ENCODE measurements at regions not wholly inside any gene's neighbourhood (a gene's known extent, or its start where the extent isn't known, plus 50 kb on each side); places are given as distances from the start of the nearest gene placed in this dataset.

DNA sequence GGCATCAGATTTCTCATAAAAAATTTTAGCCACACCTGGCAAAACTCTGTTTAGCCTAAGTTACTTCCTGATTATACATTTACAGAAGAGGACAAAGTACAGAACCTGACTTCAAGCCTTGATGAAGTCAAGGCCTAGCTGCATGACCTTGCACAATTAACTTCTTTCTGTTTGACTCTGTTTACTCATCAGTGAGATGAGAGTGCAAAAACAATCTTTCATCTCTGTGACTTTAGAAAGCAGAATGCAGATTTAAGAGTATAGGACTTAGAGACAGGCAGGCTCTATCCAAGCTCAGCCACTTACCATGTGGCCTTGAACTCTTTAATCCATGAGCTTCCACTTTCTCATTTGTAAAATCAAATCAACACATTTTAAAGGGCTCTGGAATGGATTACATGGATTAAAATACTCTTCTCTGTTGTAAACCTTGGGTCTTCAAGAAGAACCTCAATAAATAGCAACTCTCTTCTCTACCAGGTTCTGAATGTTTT, 1178.9 kb downstream of the FLRT2 start (continued):
- TF ChIP-seq, protein P1, sequence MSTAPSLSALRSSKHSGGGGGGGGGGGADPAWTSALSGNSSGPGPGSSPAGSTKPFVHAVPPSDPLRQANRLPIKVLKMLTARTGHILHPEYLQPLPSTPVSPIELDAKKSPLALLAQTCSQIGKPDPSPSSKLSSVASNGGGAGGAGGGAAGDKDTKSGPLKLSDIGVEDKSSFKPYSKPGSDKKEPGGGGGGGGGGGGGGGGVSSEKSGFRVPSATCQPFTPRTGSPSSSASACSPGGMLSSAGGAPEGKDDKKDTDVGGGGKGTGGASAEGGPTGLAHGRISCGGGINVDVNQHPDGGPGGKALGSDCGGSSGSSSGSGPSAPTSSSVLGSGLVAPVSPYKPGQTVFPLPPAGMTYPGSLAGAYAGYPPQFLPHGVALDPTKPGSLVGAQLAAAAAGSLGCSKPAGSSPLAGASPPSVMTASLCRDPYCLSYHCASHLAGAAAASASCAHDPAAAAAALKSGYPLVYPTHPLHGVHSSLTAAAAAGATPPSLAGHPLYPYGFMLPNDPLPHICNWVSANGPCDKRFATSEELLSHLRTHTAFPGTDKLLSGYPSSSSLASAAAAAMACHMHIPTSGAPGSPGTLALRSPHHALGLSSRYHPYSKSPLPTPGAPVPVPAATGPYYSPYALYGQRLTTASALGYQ (CRISPR knock-in tag; IDR thresholded peaks at IDR 0.05) = peak; percentile 86
- no peak for TF ChIP-seq ZNF256 (CRISPR knock-in tag; conservative IDR thresholded peaks at IDR 0.05)
- TF ChIP-seq, protein P2, sequence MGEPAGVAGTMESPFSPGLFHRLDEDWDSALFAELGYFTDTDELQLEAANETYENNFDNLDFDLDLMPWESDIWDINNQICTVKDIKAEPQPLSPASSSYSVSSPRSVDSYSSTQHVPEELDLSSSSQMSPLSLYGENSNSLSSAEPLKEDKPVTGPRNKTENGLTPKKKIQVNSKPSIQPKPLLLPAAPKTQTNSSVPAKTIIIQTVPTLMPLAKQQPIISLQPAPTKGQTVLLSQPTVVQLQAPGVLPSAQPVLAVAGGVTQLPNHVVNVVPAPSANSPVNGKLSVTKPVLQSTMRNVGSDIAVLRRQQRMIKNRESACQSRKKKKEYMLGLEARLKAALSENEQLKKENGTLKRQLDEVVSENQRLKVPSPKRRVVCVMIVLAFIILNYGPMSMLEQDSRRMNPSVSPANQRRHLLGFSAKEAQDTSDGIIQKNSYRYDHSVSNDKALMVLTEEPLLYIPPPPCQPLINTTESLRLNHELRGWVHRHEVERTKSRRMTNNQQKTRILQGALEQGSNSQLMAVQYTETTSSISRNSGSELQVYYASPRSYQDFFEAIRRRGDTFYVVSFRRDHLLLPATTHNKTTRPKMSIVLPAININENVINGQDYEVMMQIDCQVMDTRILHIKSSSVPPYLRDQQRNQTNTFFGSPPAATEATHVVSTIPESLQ (CRISPR knock-in tag; conservative IDR thresholded peaks at IDR 0.05) = 0 out of 2 replicates have a peak, but pooled peaks have one; percentile 4
- TF ChIP-seq ATF7-NPFF (CRISPR knock-in tag; IDR thresholded peaks at IDR 0.05; ENCODE audit: low read depth) = no peak
- TF ChIP-seq ZNF616 (CRISPR knock-in tag; IDR thresholded peaks at IDR 0.05; ENCODE audit: low read depth) = no peak
- TF ChIP-seq TOE1 (CRISPR knock-in tag; IDR thresholded peaks at IDR 0.05) = no peak
- TF ChIP-seq HHEX (CRISPR knock-in tag; IDR thresholded peaks at IDR 0.05) = peak; percentile 36; the same call in 1 of the 2 replicates
- no peak for TF ChIP-seq EED (CRISPR knock-in tag; IDR thresholded peaks at IDR 0.05)
- 0 out of 2 replicates have a peak, but pooled peaks have one; percentile 13 for TF ChIP-seq CBFB (CRISPR knock-in tag; IDR thresholded peaks at IDR 0.05)
- TF ChIP-seq, protein P3, sequence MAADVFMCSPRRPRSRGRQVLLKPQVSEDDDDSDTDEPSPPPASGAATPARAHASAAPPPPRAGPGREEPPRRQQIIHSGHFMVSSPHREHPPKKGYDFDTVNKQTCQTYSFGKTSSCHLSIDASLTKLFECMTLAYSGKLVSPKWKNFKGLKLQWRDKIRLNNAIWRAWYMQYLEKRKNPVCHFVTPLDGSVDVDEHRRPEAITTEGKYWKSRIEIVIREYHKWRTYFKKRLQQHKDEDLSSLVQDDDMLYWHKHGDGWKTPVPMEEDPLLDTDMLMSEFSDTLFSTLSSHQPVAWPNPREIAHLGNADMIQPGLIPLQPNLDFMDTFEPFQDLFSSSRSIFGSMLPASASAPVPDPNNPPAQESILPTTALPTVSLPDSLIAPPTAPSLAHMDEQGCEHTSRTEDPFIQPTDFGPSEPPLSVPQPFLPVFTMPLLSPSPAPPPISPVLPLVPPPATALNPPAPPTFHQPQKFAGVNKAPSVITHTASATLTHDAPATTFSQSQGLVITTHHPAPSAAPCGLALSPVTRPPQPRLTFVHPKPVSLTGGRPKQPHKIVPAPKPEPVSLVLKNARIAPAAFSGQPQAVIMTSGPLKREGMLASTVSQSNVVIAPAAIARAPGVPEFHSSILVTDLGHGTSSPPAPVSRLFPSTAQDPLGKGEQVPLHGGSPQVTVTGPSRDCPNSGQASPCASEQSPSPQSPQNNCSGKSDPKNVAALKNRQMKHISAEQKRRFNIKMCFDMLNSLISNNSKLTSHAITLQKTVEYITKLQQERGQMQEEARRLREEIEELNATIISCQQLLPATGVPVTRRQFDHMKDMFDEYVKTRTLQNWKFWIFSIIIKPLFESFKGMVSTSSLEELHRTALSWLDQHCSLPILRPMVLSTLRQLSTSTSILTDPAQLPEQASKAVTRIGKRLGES (CRISPR knock-in tag; IDR thresholded peaks at IDR 0.05; ENCODE audit: borderline replicate concordance) = no peak
- TF ChIP-seq ZNF577 (CRISPR knock-in tag; IDR thresholded peaks at IDR 0.05; ENCODE audit: borderline replicate concordance, low read depth) = no peak
- no peak; the same call in 1 of the 2 replicates for TF ChIP-seq ZSCAN9 (CRISPR knock-in tag; IDR thresholded peaks at IDR 0.05; ENCODE audit: borderline replicate concordance)
- no peak for TF ChIP-seq ZNF17 (CRISPR knock-in tag; IDR thresholded peaks at IDR 0.05)
- no peak for TF ChIP-seq ZNF143 (CRISPR knock-in tag; IDR thresholded peaks at IDR 0.05)
- TF ChIP-seq, protein P4, sequence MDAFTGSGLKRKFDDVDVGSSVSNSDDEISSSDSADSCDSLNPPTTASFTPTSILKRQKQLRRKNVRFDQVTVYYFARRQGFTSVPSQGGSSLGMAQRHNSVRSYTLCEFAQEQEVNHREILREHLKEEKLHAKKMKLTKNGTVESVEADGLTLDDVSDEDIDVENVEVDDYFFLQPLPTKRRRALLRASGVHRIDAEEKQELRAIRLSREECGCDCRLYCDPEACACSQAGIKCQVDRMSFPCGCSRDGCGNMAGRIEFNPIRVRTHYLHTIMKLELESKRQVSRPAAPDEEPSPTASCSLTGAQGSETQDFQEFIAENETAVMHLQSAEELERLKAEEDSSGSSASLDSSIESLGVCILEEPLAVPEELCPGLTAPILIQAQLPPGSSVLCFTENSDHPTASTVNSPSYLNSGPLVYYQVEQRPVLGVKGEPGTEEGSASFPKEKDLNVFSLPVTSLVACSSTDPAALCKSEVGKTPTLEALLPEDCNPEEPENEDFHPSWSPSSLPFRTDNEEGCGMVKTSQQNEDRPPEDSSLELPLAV (CRISPR knock-in tag; conservative IDR thresholded peaks at IDR 0.05; ENCODE audit: low read depth) = no peak
- TF ChIP-seq, protein P5, sequence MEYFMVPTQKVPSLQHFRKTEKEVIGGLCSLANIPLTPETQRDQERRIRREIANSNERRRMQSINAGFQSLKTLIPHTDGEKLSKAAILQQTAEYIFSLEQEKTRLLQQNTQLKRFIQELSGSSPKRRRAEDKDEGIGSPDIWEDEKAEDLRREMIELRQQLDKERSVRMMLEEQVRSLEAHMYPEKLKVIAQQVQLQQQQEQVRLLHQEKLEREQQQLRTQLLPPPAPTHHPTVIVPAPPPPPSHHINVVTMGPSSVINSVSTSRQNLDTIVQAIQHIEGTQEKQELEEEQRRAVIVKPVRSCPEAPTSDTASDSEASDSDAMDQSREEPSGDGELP (IDR thresholded peaks at IDR 0.05; ENCODE audit: borderline replicate concordance, low read depth) = peak; percentile 56; the same call in 1 of the 2 replicates
- TF ChIP-seq DR1 (CRISPR knock-in tag; IDR thresholded peaks at IDR 0.05) = no peak
- peak; percentile 88 for TF ChIP-seq PHF5A (CRISPR knock-in tag; IDR thresholded peaks at IDR 0.05; ENCODE audit: low read depth, unreplicated experiment)
- peak; percentile 96 for TF ChIP-seq RXRB (CRISPR knock-in tag; IDR thresholded peaks at IDR 0.05; ENCODE audit: borderline replicate concordance)
- TF ChIP-seq ZNF615 (CRISPR knock-in tag; IDR thresholded peaks at IDR 0.05; ENCODE audit: borderline replicate concordance) = no peak
- TF ChIP-seq ZBTB7A (CRISPR knock-in tag; IDR thresholded peaks at IDR 0.05) = no peak
- no peak for TF ChIP-seq PHF20 (CRISPR knock-in tag; IDR thresholded peaks at IDR 0.05)
